ENCODE measurements at regions not wholly inside any gene's neighbourhood (a gene's known extent, or its start where the extent isn't known, plus 50 kb on each side); places are given as distances from the start of the nearest gene placed in this dataset.

- TF ChIP-seq EZH2phosphoT487 (IDR thresholded peaks at IDR 0.05; ENCODE audit: borderline replicate concordance) (no peak), CTCF (conservative IDR thresholded peaks at IDR 0.05; ENCODE audit: low read length) (no peak)
Observed at GRCh38 chr22:48820481-48821345, 1007.0 kb downstream of the BRD1 start.
